ENCODE measurements at regions not wholly inside any gene's neighbourhood (a gene's known extent, or its start where the extent isn't known, plus 50 kb on each side); places are given as distances from the start of the nearest gene placed in this dataset.
"Not testable (repeated sequence)": the region's sequence is repeated elsewhere in the genome, so short reads cannot be mapped to it uniquely, and the experiment has no call there.

DNA sequence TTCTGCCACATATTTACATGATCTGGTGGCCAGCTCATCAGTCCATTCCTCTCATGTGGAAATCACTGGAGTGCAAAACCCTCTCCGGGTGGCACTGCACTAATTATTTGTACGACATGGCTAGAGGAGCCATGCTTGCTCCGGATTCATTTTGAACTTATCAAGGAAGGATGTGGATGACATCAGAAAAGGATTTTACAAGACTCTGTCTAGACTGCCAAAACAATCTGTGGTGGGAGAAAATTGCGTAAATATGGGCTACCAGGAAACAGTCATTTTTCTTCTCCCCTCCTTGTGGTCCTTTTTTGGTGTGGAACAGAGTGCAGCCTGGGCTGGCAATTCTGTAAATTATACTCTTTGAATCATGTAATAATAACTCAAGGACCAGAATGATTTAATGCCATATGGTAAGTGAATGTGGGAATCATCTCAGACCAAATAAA, 123.4 kb upstream of the IFNE start:
- no peak for DNase-seq

GRCh38 chr9:21607576-21607975, 125.5 kb upstream of the IFNE start:
- no peak for DNase-seq

GRCh38 chr9:21608200-21608599, 126.1 kb upstream of the IFNE start:
- no peak for DNase-seq

DNA sequence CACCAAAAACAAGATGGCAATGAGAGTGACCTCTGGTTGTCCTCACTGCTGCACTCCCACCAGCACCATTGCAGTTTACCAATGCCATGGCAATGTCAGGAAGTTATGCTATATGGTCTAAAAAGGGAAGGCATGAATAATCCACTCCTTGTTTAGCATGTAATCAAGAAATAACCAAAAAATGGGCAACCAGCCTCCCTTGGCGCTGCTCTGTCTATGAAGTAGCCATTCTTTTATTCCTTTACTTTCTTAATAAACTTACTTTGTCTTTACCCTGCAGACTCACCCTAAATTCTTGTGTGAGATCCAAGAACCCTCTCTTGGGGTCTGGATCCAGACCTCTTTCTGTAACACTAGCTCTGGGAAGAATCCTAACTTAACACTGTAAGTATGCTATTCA, 127.4 kb upstream of the IFNE start:
- no peak for DNase-seq

DNA sequence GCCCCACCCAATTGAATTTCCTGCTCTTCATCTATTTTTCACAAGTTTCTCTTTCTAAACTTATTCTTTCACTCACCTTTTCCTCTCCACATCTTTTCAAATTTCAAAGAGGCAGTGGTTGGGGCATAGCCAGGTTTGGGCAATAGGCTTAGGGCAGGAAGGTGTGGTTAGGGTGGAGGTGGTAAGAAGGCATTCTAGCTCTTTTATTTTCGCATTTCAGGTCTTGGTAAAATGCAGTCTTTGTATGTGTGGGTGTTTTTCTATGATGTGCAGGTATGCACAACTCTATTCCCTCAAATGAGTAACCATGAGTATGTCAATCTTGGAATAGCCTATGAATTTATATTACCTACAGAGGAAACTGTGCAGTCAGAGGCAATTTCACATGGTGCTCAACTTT, 129.8 kb upstream of the IFNE start:
- peak in 1 of 2 donors; percentile 8 for DNase-seq

- no peak for DNase-seq
These were observed 132.9 kb upstream of the IFNE start for GRCh38 chr9:21615018-21615417.

DNA sequence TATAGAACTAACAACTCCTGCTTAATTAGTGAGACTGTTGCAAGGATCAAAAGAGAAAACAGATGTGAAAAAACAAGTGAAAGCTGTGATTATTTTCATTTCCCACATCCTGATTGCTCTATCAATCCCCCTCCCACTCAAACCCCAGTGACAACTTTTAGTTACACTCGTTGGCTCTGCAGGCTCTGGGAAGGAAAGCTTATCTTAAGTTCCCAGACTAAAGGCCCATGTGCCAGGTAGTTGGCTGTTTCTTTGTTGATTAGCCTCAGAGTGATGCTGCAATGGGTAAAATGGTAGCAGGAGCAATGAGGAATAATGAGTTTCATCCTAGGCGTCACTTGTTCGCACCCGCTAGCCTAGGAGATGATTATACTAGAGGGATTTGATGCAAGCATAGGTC, 133.3 kb upstream of the IFNE start:
- DNase-seq, result no peak

DNA sequence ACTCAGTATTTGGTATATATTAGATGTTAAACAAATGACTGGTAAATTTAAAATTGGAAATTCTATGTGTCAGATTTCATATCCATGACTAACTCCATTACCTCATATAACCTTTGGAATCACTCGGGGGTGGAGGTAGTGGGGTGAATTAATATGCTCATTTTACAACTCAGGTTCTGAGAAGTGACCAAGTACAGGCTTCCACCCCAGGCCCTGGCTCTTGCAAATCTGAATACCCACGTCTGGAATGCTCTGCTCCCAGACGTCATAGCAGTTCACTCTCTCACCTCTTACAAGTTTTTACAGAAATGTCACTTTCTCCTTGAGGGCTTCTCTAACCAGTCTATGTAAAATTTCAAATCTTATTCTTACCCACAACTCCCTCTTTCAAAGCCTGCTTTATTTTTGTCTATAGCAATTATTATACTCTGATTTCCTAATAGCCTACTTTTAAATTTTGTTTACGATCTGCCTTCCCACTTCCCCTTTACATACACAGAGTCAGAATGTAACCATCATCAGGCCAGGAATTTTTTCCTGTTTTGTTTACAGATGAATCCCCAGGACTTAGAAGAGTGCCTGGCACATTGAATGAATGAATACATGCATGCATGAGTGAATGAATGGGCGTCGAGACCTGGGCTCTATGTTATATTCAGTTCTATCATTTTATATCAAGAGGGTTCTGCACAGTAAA, 134.1 kb upstream of the IFNE start:
- no peak for DNase-seq

GRCh38 chr9:21624675-21625644, 142.8 kb upstream of the IFNE start:
- DNase-seq, result no peak

- no peak for DNase-seq
These were observed 144.4 kb upstream of the IFNE start for GRCh38 chr9:21626493-21626892.

- DNase-seq, result not testable (repeated sequence)
These were observed 146.8 kb upstream of the IFNE start for GRCh38 chr9:21628954-21629353.

- no peak for DNase-seq
These were observed 152.8 kb upstream of the IFNE start for GRCh38 chr9:21634951-21635350.

DNA sequence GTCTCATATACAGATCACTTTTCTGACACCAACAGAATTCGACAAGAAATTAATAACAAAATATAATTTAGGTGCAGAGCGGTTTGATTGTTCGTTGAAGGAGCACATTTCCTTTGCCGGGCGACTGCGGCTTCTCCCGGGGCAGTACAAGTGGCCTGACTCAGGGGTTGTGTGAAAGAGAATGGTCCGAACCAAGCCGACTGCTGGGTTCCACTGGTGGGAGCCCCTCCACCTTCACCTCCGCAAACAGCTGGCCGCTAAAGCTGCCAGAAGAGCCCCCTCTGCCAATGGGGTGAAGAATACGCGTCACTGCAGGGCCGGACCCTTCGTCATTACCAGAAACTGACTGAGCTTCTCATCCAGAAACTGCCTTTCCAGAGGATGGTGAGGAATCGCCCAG, 156.0 kb upstream of the IFNE start:
- DNase-seq, result no peak

GRCh38 chr9:21653091-21653490, 149.3 kb upstream of the MTAP start:
- no peak for DNase-seq

GRCh38 chr9:21653589-21653988, 148.8 kb upstream of the MTAP start:
- DNase-seq, result no peak

GRCh38 chr9:21656776-21657674, 145.4 kb upstream of the MTAP start:
- no peak for DNase-seq

DNA sequence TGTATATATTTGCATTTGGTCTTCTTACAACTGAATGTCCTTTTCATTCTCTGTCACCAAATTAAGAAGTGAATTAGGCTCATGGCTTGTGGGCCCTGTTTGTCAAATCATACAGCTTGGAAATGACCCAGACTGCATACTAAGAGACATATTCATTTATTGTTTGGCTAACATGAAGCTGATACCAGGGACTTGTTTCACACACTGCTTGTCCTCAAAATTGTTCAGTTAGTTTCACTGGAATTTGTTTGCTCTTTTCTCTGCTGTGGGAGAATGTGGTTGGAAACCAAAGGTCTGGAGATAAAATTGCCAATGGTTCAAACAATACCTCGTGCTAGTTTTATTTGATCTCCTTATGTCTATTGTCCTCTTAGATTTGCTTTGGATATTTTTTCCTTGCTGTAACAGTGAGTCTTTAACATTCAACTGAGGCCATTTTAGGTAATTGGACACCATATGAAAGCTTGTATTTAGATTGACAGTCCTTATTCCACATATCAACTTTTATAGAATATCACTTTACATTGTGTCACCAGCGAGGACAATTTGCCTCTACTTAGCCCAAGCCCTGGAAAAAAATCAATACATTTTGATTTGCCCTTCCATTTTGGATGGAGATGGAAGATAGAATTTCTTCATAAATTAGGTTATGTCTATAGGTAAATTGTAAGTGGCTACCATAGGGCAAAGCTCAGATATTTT, 144.3 kb upstream of the MTAP start:
- DNase-seq, result no peak

DNA sequence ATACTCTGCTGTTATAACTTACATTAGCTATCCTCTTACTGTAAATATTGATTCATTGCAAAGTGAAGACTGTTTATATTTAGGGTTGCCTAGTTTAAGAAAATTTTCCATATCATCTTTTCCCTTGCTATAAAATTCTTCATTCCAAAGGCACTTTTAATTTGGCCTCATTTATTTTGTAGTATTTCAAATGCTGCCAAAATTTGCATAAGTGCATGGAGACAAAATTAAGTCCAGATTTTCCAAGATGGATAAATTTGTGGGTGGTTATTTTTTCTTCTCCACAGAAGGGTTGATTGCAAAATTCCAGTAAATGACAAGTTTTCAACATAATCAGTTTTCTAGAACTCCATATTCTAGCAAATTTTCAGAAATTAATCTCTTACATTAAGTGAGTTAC, 141.5 kb upstream of the MTAP start:
- no peak for DNase-seq

DNA sequence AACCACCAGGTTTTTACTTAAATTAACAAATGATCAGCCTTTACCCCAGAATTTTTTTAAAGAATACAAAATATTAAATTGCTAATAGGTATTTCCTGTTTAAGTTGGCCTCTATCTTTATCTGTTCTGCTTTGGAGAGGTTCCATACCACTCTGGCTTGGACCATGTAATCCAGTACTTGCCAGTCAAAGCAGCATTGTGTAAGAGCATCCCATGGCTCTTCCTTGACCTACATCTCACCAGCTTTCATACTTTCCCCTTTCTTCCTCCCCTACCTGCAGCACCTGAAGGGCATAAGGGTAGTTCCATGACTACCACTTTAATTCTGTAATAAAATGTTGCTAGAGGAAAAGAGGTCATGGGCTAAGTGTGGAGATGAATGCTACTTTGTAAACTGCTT, 140.8 kb upstream of the MTAP start:
- no peak for DNase-seq

GRCh38 chr9:21668516-21668915, 133.9 kb upstream of the MTAP start:
- no peak for DNase-seq

- no peak for DNase-seq
These were observed 132.7 kb upstream of the MTAP start for GRCh38 chr9:21669701-21670100.

GRCh38 chr9:21670374-21670773, 132.1 kb upstream of the MTAP start:
- DNase-seq, result no peak
